Esophagus squamous epithelium (tissue), 4 donors: ENCODE measurements at regions not wholly inside any gene's neighbourhood (a gene's known extent, or its start where the extent isn't known, plus 50 kb on each side); places are given as distances from the start of the nearest gene placed in this dataset.

Experiments
- POLR2A ChIP-seq, 4 donors: fragments of 450-650 bp; IDR thresholded peaks; one replicate each; pipeline ENCODE4 v1.6.1; 2017; ENCODE audit warnings: antibody characterized with exemption in 4 of 4, mild to moderate bottlenecking in 4 of 4, moderate library complexity in 3 of 4
- TF ChIP-seq, protein P1 (sequence below), 6 experiments: fragments of 450-650 bp in 4 of 6; fragments of 200-600 bp in 2 of 6; sonication (generic) in 2 of 6; IDR thresholded peaks; one replicate each; pipeline ENCODE4 v1.5.1; 2016 to 2019; ENCODE audit warnings: antibody characterized with exemption in 6 of 6, mild to moderate bottlenecking in 4 of 6, moderate library complexity in 4 of 6

DNA sequence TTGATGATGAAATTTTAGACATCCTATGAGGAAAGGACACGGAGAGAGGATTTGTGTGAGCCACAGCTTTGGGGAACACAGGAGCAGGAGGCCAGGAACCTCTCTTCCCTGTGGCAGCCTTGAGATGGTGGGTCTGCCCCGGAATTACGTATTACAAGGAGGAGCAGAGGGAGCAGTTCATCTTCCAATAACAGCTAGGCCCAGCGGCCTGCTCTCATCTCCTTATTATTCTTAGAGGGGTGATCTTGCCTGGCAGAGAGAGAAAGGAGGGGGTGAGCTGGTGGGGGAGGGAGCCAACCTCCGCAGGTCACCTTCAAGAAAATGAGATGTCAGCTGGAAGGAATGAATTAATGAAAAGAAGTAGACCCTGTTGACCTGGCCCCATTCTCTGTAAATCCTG lies 305.8 kb downstream of the LRFN2 start:
- no peak for TF ChIP-seq POLR2A (IDR thresholded peaks at IDR 0.05)
- TF ChIP-seq, protein P1, sequence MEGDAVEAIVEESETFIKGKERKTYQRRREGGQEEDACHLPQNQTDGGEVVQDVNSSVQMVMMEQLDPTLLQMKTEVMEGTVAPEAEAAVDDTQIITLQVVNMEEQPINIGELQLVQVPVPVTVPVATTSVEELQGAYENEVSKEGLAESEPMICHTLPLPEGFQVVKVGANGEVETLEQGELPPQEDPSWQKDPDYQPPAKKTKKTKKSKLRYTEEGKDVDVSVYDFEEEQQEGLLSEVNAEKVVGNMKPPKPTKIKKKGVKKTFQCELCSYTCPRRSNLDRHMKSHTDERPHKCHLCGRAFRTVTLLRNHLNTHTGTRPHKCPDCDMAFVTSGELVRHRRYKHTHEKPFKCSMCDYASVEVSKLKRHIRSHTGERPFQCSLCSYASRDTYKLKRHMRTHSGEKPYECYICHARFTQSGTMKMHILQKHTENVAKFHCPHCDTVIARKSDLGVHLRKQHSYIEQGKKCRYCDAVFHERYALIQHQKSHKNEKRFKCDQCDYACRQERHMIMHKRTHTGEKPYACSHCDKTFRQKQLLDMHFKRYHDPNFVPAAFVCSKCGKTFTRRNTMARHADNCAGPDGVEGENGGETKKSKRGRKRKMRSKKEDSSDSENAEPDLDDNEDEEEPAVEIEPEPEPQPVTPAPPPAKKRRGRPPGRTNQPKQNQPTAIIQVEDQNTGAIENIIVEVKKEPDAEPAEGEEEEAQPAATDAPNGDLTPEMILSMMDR (IDR thresholded peaks at IDR 0.05) = no peak
